Activated CD8-positive, alpha-beta memory T cell treated with anti-CD3 and anti-CD28 coated beads for 24 hours (primary cell): ENCODE measurements at regions not wholly inside any gene's neighbourhood (a gene's known extent, or its start where the extent isn't known, plus 50 kb on each side); places are given as distances from the start of the nearest gene placed in this dataset.
"Not testable (repeated sequence)": the region's sequence is repeated elsewhere in the genome, so short reads cannot be mapped to it uniquely, and the experiment has no call there.

Experiments used
- DNase-seq: peaks from one replicate; pipeline ENCODE4 v3.0.0-alpha.2; 2020

DNA sequence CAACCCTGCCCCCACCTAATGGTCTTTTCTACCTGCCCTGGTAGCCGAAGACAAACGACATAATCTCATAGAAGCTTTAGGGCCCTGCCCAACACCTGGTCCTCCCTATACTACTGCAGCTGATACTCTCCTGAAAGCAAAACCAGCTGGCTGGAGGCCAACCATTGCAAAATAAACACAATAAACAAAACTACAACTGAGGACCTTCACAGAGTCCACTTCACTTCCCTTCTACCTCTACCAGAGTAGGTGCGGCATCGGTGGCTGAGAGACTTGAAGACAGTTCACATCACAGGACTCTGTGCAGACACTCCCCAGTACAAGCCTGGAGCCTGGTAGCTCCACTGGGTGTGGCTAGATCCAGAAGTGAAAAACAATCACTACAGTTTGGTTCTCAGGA lies 476.2 kb downstream of the MMUT start:
- no peak for DNase-seq

DNA sequence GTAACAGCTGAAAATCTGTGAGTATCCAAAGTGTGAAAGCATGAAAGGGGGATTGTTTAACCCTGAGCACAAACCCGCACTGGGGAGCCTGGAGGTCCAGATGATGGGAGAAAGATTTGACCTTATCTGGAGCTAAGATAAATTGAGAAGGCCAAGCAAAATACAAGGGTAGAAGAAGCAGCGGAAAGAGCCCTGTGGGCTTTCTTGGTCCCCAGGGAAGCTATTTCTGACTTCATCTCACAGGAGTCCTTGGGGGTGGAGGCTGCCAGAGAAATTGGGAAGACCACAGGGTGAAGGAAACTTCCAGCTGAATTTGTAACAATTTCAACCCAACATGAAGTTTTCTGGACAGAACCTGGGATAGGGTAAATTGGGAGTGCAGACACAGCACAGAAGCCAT lies 476.9 kb downstream of the MMUT start:
- no peak for DNase-seq

DNA sequence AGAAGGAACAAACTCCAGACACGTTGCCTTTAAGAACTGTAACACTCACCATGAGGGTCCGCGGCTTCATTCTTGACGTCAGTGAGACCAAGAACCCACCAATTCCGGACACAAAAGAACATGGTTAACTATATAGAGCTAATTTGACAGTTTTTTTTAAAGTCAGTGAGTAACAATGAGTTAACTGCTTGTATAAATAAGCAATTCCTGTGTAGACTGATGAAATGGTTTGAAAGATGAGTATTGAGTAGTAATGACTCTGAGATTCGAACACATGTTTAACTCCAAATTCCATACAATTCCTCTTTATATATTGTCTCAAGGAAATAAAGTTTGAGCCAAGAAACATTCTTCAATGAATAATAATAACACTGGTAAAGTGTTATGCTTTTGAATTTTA lies 478.0 kb downstream of the MMUT start:
- no peak for DNase-seq

DNA sequence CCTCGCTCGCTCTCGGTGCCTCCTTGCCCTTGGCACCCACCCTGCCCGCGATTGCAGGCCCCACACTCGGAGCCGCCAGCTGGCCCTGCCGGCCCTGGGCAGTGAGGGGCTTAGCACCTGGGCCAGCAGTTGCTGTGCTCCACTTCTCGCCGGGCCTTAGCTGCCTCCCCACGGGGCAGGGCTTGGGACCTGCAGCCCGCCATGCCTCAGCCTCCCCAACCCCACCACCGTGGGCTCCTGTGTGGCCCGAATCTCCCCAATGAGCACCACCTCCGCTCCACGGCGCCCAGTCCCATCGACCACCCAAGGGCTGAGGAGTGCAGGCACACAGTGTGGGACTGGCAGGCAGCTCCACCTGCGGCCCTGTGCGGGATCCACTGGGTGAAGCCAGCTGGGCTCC lies 479.1 kb downstream of the MMUT start:
- DNase-seq, result not testable (repeated sequence)

DNA sequence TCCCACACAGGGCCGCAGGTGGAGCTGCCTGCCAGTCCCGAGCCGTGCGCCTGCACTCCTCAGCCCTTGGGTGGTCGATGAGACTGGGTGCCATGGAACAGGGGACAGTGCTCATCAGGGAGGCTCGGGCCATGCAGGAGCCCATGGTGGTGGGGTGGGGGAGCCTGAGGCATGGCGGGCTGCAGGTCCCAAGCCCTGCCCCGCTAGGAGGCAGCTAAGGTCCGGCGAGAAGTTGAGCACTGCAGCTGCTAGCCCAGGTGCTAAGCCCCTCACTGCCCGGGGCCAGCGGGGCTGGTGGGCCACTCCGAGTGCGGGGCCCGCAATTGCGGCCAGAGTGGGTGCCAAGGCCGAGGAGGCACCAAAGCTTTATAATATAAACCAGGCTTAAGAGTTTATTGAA lies 479.7 kb downstream of the MMUT start:
- DNase-seq, result no peak

DNA sequence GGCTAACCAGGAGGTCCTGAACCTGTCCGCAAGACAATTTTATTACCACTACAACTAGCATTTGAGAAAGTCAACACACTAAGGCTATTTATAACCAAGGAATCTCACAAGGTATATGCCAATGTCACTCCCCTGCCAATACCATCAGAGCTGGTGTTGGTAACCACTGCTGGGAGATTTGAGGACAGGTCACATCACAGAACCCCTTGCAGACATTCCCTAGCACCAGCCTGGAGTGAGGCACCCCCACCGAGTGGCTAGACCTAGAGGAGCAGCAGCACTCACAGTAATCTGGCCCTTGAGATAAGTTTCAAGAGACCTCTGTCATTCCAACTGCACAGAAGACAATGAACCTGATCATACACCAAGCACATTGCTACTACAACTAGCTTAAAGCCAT lies 483.2 kb downstream of the MMUT start:
- no peak for DNase-seq

DNA sequence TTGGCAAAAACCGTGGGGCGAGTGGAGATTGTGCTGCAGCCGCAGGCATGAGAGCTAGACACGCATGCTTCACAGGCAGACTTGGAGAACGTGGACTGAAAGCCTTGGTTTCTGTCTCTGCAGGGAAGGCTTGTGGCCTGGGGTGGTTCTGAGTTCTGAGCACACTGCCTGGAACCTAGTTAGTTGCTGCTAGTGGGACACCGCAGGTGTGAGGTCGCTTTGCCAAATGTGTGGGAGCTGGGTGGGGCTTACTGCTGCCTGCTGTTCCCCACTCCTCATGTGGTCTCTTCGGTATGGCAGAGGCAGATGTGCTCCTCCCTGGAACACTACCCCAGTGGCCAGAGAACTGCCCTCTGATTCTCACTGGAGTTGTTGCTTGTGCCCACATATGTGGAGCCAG lies 484.0 kb downstream of the MMUT start:
- DNase-seq, result no peak

DNA sequence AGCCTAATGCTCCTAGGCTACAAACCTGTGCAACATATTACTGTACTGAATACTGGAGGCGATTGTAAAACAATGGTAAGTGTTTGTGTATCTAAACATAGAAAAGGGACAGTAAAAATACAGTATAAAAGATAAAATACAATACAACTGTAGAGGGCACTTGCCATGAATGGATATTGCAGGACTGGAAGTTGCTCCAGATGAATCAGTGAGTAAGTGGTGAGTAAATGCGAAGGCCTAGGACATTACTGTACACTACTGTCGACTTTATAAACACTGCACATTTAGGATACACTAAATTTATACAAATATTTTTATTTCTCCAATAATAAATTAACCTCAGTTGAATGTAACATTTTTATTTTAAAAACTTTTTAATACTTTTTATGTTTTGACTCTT lies 485.0 kb downstream of the MMUT start:
- no peak for DNase-seq

DNA sequence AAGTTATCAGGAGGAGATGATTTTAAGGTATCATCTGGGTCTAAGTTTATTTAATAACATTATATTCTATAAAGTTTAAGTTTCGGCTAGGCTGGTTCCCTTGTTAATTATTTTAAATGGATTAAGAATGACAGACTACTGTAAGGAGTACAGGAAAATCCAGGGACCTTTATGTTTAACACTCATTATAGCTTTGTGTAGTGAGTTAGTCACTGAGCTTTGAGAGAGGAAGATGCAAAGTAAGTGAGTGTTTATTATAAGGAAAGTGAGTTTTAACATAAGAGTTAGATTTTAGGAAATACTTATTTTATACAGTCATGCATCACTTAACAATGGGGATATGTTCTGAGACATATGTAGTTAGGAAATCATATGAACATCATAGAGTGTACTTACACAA lies 485.5 kb downstream of the MMUT start:
- no peak for DNase-seq

DNA sequence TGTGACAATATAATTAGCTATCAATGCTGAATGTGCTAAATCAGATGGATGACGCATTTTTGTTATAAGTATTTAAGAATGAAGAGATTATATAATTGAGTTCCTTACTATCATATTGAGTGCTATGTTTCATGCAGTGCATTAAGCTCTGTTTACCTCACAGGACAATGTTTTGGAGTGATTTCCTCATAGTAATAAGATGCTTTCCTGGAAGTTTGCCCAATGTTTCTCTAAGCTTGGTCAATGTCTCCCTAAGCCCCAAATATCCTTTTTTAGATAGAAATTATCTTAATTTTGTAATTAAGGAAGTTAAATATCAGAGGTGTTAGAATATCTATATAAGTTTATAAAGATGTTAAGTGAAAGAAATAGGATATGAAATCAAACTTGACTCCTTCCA lies 489.6 kb downstream of the MMUT start:
- no peak for DNase-seq

DNA sequence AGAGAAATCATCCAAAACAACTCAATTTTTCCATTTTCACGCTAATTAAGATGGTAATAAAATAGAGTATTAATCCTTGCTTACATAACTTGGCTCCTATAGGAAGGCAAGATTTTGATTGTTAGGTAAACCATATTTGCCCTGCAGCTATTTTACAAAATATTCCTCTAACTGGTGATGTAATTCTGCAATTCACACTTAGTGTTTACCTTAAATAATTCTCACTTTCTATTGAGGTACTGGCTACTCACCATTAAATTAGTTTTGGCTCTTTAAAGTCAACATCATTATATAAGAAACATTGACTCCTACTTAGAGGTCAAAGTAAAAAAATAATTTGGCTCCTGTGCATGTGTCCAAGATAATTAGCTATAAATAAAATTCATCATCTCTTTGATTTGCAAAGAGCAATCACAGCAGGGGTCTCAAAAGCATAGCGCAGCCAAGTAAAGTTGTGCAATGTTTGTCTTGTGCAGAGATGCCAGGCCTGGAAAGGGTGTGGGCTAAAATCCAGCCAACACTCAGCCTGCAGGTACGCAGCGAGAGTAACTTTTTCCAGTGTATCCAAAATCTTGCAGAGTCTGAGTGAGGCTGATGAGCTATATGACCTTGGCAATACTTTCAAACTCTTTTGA lies 501.2 kb downstream of the MMUT start:
- no peak for DNase-seq

DNA sequence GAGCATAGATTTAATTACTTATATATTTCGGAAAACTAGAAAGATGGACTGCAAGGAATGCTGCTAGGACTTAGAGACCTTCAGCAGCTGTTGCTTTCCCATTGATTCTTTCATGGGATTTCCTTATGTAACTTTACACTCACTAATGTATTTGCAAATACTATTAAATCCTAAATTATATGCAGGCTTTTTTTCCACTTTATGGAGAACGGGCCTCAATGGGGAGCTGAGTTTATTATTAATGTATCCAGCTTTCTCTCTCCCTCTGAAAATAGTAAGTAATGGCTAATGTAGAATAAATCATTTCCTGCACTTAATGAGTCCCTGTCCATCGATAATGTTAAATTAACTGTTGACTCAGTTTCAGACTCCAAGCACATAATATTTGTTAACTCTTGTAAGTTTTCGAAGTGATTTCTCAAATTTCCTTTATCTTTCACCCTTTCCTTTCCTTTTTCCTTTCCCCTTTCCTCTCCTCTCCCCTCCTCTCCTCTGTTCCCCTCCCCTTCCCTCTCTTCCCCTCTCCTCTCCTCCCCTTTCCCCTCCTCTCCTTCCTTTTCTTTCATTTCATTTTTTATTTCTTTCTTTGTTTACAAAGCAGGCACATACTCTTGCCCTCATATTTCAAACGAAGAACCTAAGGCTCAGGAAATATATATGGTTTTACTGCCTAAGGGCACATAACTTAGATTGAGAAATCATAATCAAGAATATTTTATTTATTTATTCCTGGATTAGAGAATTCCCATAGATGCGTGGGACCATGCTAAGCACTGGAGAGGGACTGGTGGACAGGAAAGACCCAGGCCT lies 503.6 kb downstream of the MMUT start:
- DNase-seq, result no peak

DNA sequence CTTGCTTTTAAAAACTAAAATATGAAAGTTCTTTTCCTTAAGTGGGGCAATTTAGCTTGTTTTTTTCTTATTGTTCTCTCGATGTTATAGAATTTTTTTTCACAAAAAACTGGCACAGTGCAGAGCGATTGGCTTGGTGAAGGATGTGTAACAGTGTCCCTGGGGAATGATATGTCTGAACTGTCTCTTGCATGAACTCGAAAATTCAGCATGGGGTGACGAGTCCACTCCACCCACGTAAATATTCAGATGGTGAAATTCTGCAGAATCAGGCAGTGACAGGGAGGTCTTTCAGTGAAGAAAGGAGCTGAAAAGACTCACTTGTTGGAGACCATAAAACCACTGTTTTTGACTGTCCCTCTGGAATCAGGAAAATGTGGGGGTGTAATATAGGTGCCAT lies 505.3 kb downstream of the MMUT start:
- DNase-seq, result no peak

DNA sequence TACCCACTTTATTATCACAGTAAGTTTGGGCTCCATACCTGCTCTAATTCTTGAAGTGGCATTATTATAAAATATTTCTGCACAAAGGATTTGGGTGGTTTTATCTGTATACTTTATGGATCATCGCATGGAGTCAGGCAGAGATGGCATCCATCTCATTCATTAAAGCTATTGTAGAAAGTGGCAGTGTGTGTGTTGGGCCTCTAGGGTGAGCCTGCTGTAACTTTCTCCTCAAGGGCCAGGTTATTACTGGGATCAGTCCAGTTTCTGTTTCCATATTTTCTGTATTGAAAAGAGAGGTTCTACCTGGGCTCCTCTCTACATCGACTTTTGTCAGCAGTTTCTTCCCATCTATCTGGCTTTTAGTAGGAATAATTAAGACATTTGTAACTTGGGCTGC lies 511.1 kb downstream of the MMUT start:
- no peak for DNase-seq

DNA sequence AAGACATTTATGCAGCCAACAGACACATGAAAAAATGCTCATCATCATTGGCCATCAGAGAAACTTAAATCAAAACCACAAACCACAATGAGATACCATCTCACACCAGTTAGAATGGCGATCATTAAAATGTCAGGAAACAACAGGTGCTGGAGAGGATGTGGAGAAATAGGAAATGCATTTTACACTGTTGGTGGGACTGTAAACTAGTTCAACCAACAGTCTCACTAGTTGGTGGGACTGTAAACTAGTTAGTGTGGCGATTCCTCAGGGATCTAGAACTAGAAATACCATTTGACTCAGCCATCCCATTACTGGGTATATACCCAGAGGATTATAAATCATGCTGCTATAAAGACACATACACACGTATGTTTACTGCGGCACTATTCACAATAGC lies 518.8 kb downstream of the MMUT start:
- DNase-seq, result not testable (repeated sequence)

DNA sequence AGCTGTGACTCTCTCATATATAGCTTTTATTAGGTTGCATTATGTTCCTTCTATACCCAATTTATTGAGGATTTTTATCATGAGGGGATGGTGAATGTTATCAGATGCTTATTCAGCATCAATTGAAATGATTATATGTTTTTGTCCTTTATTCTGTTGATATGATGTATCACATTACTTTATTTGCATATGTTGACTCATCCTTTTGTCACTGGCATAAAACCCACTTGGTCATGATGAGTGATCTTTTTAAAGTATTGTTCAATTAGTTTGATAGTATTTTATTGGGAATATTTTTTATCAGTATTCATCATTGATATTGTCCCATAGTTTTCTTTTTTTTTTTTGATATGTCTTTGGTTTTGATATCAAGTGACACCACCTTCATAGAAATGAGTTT lies 529.9 kb downstream of the MMUT start:
- no peak for DNase-seq

DNA sequence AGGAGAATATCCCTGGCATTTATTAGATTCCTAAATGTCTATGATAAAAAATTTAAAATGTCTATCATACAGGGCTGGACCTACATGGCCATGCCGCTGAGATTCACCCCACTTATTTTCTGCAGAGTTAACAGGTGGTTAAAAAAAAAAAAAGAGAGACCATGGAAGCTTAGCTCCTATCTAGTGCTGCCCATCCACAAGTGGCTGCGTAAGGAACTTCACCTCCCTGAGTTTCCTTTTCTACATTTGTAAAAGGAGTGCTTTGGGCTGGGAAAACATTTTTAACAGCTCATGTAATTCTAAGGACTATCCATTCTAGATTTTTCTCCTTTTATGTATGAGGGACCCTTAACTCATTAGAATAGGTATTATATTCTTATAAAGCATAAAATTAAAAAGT lies 534.1 kb downstream of the MMUT start:
- DNase-seq, result no peak

DNA sequence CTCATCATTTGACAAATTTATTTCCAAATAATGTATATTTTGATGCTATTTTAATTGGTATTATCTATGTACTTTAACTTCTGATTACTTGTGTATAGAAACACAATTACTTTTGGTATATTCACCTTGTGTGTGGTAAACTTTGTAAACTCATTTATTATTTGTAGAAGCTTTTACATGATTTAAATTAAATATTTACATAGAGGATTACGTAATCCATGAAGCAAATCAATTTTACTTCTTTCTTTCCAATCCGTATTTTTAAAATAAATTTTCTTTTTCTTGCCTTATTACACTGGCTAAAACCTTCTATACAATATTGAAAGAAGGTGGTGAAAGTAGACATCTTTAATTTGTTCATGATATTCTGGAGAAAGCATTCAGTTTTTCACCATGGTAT lies 540.2 kb downstream of the MMUT start:
- no peak for DNase-seq

DNA sequence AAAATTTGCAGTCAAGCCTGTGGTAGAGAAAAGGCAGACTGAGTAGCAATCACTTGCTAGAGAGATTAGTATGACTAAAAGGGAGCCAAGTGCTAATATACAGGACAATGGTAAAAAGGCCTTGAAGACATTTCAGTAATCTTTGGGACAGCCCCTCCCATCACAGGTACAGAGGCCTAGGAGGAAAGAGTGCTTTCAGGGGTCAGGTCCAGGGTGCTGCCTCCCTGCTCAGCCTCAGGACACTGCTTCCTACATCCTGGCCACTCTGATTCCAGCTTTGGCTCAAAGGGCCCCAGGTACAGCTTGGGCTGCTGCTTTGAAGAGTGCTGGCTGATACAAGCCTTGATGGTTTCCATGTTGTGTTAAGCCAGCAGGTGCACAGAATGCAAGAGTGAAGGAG lies 543.5 kb downstream of the MMUT start:
- DNase-seq, result no peak

DNA sequence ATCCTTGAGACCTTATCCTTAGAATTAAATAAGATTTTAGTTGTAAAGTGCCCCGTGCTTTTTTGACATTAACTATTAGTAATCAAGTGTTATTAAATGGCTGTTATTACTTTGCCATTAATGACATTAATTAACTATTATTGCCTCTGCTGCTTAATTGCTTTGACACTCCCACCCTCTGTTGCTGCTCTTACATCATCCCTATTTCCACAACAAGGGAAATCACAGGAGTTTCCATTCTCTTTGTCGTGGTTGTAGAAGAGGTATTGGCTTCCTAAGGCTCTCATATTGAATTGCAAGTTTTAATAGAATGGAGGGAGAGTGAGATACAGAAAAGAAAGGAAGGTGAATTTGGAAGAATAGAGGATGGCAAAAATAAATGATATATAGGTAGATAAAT lies 545.8 kb downstream of the MMUT start:
- no peak for DNase-seq

DNA sequence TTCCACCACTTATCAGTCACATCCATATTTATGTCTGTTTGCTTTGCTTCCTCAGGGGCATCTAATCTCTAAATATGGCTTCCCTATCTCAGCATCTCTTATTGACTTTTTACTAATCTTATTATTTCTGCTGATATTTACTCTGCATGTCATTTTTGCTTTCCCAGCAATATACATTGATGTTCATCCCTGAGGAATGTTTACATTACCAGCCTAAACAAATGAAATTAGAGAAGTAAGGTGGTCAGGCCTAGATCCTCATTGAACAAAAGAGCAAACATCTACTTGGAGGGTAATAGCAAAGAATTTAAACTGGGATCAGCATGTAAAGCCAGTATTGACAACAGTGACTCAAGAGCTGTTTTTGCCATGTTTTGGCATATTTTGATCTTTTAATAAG lies 546.4 kb downstream of the MMUT start:
- DNase-seq, result no peak

DNA sequence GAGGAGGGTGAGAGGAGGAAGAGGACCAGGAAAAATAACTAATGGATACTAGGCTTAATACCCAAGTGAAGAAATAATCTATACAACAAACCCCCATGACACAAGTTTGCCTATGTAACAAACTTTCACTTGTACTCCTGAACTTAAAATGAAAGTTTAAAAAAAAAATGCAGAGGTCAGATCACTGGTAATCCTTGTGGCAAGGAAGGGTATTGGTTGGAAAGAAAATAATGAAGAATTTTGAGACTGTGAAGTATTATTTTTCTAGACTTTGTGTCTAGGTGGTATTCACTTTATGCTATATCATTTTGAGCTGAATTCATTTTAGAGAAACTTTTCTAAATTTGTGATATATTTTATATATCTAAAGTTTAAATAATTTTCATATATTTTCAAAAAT lies 547.5 kb downstream of the MMUT start:
- no peak for DNase-seq

DNA sequence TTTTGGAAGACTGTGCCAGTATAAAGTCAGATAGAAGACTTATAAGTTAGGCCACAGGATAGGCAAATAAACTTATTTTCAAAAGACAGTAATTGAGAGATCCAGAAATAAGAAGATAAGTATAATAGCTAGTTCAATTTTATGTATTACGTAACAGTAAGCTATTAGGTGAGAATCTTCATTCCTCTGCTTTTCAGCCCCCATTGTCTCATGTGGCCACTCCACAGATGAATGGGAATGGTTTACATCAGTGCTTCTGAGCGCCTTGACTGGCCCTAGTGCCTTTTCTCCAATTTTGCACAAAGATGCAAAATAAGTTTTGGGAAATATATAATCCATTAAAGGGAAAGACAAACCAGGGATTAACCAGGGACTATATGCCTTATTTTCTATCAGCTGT lies 550.5 kb downstream of the MMUT start:
- no peak for DNase-seq

DNA sequence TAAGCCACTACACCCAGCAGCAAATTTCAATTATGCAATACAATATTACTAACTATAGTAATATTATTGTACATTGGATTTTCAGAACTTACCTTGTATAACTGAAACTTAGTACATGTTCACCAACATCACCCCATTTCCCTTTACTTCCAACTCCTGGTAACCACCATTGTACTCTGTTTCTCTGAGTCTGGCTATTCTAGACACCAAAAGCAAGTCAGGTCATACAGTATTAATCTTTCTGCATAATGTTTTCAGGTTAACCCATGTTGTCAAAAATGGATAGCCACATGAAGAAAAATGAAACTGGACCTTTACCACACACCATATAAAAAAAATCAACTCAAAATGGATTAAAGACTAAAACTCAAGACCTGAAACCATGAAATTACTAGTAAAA lies 558.2 kb downstream of the MMUT start:
- no peak for DNase-seq

DNA sequence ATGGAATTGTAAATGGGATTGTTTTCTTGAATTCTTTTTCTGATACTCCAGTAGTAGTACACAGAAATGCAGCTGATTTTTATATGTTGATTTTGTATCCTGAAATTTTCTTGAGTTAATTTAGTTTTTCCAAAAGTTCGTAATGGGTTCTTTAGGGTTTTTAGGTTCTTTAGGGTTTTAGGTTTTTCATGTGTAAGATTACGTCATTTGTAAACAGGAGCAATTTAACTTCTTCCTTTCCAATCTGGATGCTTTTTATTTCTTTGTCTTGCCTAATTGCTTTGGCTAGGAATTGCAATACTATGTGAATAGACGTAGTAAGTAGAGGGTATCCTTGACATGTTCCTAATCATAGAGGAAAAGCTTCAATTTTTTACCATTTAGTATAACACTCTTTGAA lies 568.6 kb downstream of the MMUT start:
- no peak for DNase-seq
